Kidney tubule cell (primary cell): ENCODE measurements at regions not wholly inside any gene's neighbourhood (a gene's known extent, or its start where the extent isn't known, plus 50 kb on each side); places are given as distances from the start of the nearest gene placed in this dataset.

Experiments
- DNase-seq: peaks from one replicate; pipeline ENCODE4 v3.0.0-alpha.2; 2018; ENCODE audit warnings: low spot score

DNA sequence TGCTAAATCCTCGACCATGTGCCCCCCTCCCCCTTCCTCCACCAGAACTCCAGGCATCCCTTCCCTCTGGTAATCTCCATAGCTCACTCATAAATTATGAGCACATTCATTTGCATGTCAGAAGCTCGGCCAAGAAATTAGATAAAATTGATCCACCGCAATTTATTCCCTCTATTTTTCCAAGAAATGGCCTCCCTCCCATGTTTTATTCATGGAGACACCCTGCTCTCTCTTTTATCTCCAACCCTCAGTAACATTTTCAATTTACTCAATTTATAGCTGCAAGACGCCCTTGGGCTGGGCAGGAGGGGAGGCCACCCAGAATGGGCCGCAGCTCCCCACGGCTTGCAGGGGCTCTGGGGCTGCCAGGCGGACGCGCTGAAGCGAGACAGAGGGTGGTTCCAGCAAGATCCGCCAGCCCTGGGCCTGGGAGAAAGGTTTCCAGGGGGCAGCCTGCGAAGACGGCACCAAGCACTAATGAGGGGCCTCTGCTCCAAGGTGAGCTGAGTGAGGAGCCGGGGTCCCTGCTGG is 54.7 kb upstream of the ZNF423 start:
- no peak for DNase-seq

DNA sequence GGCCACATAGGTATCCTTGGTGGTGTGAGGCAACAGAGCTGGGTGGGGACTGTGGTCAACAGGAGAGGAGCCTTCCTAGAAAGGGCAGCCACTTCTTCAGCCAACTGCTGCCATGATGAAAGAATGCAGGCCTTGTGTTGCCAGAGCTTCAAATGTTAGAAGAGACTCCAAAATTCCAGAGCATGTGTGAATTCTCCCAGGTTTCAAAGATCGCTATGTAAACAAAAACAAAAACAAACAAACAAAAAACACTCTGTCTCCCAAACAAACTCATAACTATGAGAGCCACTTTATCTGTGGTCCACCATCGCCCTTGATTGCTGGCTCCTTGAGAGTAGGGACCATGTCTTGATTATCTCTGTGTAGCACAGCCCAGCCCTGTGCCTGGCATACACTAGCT is 55.5 kb upstream of the ZNF423 start:
- no peak for DNase-seq

DNA sequence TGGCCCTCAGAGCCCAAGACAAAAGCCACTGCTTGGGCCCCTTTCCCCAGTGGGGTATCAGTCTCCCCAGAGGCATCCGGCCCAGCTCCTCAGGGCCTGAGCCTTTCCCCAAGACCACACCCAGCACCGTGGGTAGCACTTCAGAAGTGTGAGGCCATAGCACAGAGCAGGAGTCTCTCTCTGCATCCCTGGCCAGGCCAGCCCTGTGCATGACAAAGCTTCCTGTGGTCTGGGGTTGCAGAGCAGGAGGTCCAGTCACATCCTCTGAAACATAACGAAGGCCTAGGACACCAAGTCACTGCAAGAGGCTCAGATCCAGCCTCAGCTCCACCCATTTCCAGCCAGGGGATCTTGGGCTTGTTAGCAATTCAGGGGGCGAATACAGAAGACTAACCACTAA is 56.8 kb upstream of the ZNF423 start:
- DNase-seq, result no peak

DNA sequence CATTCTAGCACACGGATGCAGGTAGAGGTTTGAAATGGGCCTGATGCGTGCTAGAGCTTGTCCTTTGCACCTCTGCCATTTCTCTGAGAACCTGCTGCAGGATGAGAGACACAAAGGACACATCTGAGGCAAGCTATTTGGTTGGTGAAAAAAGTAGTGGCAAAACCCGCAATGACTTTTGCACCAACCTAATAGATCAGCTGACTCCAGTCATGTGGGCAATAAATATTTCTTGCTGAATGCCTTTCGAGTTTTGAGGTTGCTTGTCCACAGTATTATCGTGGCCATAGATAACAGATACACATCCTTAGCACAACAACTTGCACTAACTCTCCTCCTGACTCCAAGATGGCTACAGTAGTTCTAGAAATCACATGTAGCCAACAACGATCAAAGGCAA is 57.8 kb upstream of the ZNF423 start:
- no peak for DNase-seq

DNA sequence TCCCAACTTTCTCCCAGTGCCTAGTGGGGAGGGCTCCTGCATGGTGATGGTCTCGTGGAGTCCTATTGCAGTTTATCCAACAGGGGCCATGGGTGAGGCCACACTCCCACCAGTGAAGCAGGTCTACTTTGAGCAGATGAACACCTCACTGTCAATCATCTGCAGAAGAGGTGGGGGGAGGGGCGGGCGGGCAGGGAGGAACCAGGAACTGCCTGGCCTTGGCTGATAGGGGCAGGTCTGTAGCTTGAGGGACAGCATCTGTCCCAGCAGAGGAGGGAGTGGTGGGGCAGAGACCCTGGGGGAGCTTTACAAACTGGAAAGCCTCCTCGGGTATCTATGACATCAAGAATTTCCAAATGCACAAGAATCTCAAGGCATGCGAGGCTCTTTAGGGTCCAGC is 58.7 kb upstream of the ZNF423 start:
- DNase-seq, result no peak

DNA sequence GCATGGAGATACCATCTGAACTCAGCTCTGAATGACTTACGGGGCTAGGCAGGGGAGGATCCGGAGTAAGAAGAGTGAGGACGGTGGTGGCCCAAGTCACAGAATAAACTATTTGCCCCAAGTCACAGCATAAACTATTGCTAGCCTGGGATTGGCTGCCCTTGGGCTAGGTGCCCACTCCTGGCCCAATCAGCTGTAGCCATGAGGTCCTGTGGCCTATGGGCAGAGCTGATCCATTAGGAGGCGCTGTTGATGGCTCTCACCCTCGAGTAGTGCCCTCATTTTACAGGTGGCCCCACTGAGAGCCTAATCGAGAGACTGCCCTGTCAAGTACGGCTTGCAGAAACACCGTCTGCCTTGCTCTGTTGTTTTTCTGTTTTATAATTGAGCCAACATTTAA is 62.3 kb upstream of the ZNF423 start:
- DNase-seq, result no peak

DNA sequence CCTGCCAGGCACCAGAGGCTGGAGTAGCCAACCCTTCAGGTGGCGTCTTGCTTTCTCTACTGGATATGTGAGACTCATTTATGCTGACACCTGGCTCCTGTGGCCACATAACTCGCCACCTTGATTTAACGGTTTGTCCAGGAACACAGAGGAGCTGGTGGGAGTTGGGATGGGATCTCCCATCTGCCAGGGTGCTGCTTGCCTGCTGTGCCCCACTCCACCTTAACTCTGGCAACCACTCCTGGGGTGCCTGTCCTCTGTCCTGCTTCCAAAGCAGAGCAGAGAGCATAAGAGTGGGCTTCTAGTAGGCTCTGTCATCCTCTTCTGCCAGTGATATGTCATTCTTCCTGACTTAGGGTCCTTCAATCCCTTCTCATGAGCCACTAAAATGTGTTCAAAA is 63.4 kb upstream of the ZNF423 start:
- no peak for DNase-seq

DNA sequence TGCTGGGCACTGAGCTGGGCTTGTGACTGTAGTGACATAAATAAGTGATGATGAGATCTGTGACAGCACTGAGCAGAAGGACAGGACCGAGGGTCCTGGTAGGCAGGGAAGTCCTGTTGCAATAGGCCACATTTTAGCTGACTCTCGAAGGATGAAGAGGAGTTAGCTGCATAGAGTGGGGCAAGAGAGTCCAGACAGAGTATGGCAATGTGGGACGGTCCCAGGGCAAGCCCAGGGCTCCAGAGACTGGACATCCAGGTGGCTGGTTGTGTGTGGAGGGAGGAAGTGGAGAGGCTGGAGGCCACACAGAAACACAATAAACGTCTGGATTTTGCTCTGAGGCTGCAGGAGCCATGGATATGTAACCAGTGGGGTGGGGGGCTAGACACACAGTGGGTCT is 64.5 kb upstream of the ZNF423 start:
- DNase-seq, result no peak

DNA sequence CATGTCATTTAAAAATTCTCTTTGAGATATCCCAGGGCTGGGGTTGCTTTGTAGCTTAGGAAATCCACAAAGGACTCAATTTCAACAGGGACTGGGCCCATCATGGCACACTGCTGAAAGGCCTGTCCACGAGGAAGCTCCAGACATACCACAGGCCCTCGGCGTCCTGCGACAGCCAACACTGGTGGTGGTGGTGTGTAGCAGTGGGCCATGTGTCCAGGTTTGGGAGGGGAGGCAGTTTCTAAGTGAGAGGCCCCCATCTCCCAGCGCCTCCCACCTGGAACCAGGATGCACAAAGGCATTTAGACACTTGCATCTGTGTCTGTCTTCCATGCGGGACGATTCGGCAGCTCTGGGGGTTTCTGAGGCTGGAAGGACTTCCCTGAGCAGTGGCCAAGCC is 65.2 kb upstream of the ZNF423 start:
- no peak for DNase-seq

DNA sequence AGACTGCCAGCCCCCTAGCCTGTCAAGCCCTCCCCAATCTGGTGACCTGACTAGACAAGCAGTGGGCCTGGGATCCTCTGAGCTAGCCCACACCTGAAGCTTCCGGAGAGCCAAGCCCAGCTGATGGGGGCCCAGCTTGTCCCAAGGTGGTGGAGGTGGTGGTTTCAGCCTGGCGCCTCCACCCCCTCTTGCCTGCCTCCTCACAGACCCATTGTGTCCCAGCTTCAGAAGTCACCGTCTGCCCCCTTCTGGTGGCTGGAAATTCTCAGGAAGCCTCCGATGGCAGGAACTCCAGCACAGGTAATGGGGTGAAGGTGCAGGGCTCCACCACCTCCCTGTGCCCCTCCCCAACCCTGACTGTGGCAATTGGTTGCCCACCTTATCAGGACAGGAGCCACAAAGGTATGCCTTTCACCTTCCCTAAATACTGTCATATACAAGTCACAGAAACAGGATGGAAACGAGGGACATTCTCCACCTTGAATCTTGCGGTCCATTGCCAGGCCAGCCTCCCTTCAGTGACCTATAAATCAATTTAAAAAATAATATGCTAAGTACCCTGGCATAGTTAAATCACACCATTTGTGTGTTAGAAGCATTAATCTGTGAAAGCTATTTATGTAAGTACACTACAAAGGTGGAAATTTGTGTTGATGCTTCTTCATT is 66.0 kb upstream of the ZNF423 start:
- peak; percentile 55 for DNase-seq

DNA sequence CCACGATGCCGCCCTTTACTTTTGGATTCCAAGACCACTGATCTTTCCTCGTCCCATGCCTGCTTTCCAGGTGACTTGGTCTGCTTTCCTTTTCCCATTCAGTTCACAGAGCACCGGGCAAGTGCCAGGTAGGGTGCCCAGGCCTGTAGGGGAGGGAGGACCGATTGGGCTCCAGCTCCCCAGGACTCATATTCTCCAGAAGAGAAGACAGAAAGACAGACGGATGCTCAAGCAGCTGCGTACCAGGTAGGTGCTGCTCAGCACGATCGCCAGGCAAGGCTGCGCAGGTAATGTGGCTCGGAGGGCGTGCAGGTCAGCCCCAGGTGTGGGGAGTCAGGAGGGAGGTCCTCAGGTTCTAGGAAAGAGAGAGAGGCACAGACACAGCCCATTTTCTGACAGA is 67.5 kb upstream of the ZNF423 start:
- no peak for DNase-seq

DNA sequence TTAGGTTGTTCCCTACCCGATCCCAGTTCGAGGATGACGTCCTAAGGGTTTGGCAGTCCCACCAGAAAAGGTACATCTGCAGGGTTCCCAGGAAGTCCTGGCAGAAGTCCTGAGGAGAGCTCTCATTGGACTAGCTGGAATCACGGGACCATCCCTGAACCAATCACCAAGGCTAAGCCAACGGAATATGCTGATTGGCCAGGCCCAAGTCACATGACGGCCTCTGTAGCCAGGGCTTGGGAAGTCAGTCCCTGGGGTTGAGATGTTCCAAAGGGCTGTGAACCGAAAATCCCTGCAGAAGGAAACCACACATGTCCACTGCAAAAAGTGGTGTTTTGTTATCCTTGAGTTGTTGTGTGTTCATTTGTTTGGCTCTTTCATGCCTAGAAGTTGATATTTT is 68.2 kb upstream of the ZNF423 start:
- no peak for DNase-seq

DNA sequence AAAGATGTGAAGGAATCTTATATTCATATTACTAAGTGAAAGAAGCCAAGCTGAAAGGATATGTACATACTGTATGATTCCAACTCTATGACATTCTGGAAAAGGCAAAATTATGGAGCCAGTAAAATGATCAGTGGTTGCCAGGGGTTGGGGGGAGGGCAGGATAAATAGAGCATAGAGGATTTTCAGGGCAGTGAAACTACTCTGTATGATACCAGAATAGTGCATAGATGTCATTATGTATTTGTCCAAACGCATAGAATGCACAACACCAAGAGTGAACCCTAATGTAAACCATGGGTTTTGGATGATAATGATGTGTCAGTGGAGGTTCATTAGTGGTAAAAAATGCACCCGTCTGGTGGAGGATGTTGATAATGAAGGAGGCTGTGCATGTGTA is 71.0 kb upstream of the ZNF423 start:
- DNase-seq, result no peak

DNA sequence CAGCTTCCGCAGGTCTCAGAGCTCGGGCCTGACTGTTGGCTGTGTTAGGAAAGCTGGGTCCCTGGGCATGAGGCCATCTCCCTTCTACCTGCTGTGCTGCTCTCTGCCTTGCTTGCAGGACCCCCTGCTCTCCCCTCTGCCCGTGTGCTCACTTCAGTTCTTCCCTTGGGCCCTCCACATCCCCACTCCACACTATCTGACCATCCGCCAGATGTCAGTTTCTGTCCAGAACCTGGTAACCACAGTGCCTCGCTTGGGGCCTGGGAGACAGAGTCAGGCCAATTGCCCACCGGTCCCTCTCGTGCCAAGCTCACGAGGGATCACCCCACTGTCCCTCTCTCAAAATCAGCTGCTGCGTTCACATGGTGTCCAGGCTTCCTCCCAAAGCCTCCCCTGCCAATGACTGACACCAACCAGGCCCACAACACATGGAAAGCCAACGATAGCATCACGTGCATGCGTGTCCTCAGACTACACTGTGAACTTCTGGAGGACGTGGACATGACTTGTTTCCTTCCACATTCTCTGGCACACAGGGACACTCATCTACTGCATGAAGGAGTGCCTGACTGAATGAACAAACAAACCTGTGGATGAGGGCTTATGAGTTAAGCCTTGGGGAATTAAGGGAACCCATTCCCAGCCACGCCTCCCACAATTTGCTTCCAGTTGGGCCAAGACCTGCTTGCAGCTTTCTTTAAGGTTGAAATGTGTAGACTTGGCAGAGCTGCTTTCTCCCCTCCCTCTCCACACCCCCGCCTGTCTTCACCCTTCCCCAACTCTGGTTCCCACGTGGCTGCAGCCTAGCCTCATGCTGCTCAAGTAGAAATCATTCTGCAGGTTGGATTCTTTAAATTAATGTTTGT is 72.5 kb upstream of the ZNF423 start:
- no peak for DNase-seq

DNA sequence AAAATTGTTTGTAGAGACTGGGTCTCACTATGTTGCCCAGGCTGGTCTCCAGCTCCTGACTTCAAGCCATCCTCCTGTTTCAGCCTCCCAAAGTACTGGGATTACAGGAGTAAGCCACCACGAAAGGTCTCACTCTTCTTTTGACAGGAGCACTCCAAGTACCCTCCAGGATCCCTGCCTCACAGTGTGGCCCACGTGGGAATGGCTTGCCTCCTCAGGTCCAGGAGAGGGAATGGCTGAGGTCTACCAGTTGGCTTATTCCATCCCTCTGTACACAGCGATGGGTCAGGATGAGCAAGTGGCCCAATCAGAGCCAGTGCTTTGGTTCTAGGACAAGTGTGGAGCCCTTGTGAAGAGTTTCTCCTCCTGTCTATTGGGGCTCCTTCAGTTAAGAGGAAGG is 73.7 kb upstream of the ZNF423 start:
- DNase-seq, result no peak

DNA sequence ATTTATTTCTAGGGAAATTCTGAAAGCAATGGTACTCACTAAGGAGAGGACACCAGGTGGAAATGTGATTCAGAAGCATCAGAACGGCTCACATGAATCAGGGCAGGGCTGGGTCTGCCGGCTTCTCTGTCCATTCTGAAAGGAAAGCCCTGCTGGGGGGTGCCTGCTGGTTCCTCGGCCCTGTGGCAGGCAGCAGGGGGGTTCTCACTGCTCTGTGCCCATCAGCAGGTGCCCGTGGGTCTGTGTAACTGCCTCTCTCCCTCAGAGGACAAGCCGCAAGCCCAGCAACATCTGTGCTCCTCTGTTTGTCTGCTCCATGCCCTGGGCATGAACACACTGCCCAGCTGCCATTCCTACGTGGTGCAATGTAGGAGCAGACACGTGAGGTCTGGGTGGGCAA is 74.9 kb upstream of the ZNF423 start:
- DNase-seq, result no peak

DNA sequence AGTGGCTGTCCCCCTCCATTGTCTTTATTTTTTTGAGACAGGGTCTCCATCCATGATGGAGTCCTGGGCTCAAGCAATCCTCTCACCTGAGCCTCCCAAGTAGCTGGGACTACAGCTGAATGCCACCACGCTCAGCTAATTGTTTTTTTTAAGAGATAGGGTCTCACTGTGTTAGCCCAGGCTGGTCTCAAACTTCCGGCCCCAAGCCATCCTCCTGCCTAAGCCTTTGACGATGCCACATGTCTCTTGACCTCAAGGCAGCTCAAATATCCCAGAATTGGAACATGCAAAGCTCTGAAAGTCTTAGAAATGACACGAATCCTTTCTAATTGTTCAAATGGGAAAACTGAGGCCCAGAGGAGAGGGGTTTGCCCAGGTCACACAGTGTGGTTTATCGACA is 75.4 kb upstream of the ZNF423 start:
- DNase-seq, result no peak

DNA sequence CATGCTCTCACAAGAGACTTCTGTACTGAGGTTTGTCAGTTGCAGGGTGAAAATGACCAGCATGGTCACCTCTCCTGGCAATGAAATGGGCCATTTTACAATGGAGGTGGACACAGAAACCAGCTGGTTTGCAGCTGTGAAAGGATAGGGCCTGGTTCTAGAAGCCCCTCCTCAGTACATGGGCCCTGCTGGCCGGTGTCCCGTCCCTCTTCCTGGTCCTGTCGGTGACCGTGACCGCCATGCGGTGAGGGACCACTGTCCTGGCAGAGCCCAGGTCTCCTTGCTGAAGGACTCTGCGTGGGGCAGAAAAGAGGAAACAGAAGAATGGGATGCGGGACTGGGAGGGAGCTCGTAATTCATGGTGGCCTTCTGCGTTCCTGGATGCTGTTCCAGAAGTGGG is 76.0 kb upstream of the ZNF423 start:
- no peak for DNase-seq

DNA sequence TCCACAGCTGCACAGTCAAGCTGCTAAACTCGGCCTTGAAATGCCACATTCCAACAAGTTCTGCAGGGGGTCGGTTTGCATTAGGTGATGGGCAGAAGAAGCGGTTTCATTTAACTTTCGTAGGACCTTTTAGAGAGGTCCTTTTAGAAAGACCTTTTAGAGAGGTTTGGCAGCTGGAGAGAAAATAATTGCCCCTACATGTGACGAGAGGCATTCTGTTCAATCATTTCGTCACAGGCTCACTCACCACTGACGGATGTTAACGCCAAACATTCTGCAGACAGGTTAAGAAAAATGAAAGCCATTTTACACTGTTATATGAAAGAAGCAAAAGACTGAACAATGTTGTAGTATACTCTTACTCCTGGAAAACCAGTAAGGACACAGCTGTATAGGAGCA is 76.5 kb upstream of the ZNF423 start:
- no peak for DNase-seq

DNA sequence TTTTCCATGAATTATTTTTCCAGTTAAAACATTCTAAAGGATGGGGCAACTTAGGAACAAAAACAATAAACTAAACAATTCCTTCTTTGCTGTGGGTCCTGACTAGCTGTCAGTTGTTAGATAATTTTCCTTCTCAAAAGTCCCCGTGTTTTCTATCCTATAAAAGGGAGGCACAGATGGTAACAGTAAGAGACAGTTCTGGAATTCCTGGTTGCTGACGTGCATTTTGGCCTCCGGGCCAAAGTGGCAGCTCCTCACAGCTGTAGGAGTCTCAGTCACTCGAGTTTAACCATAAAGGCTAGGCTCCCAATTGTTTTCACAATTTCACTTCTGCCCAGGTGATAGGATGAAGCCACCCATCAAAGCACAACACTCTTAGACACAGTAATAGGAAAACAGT is 77.0 kb upstream of the ZNF423 start:
- no peak for DNase-seq

DNA sequence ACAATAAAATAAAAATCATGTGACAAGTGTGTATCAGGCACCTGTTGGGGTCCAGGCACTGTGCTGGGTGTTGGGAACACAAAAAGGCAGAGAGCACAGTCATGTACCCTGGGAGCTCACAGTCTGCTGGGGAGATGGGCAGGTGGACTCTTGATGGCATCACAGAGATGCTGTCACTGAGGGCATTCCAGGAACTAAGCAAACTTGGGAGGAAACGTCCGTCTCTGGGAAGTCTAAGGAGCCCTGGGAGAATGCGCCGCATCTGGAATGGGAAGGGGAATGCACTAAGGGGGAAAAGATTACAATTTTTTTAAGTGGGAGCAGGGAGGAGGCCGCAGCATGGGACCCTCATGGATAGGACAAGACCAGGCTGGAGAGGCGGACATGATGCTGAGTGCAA is 80.9 kb upstream of the ZNF423 start:
- DNase-seq, result no peak

DNA sequence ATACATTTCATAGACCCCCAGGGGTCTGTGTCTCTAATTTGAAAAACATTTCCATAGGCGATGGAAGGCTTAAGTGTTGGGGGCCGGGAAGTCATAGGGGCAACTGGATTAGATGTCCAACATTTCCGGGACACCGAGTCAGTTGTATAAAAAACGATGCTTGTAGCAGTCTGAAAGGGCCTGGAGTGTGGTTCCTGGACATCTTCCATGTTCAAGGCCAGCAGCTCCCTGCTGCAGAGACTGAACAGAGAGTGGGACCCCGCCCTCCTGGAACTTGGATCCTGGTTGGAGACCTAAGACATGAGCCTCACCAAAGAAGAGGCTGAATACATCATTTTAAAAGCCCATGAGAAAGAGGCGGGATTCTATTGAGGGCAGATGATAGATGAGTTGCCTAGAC is 82.0 kb upstream of the ZNF423 start:
- no peak for DNase-seq

DNA sequence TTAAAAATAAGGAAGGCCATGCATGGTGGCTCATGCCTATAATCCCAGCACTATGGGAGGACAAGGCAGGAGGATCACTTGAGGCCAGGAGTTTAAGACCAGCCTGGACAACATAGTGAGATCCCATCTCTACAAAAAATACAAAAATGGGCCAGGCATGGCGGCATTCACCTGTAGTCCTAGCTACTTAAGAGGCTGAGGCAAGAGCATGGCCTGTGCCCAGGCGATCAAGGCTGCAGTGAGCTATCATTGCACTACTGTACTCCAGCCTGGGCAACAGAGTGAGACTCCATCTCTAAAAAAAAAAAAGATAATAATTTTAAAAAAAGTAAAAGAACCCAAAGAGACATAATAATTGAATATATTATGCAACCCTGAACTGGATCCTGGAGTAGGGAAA is 83.6 kb upstream of the ZNF423 start:
- DNase-seq, result no peak
